NCI-H82 (cell line): ENCODE measurements at regions not wholly inside any gene's neighbourhood (a gene's known extent, or its start where the extent isn't known, plus 50 kb on each side); places are given as distances from the start of the nearest gene placed in this dataset.
"Not testable (repeated sequence)": the region's sequence is repeated elsewhere in the genome, so short reads cannot be mapped to it uniquely, and the experiment has no call there.

ENCODE experiments used
- DNase-seq: peaks from one replicate; lab custom pipeline; 2025; lab: John Stamatoyannopoulos, UW

DNA sequence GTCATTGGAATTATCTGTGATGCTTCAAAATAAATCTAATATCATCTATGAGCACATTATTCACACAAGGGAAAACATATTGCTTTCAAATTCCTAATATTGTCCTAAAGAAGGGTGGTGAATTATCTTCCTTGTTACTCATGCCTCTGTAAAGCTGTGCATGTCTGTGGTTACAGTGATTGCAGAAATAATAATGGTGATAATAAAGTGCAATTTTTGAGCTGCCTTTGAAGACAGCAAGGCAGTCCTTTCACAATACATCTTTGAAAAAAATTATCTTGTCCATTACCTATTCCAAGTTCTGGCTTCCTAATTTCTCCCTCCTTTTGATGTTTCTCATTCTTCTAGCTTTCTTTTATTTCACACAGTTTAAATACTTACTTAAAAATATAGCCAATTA lies 442.1 kb upstream of the EYS start:
- DNase-seq = no peak

DNA sequence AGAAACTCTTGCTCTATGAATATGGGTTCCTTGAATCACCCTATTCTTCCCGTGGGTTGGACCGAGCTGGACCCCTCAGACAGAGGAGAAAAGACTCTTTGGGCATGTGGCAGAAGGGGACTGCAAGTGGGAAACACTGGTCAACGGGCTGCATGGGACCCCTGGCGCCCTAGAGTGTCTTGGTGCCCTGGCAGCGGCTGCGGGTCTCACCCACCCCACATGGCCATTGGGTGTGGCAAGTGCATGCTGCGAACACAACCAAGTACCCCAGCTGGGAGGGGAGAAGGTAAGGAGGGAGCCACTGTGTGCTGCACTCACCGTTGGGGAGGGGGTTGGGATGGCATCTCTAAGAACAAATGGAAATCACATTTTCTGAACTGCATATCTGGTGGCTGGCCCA lies 438.8 kb upstream of the EYS start:
- DNase-seq = no peak

DNA sequence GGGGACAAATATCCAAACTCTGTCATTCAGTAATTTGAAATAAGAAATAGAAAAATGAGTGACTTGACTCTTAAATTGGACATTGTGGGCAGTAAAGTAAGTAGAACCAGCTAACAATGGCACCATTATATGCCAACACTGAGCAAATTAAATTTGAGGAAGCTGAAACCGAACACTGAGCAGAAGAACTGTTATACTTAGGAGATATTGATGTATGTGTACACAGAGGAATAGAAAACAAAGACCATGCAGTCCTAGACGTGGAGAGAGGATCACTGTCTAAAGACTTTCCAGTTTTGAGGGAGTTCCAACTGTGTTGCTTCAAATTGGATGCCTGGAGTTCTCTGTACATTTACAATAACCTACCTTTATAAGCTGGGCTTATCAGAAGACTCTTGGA lies 427.0 kb upstream of the EYS start:
- DNase-seq = no peak

DNA sequence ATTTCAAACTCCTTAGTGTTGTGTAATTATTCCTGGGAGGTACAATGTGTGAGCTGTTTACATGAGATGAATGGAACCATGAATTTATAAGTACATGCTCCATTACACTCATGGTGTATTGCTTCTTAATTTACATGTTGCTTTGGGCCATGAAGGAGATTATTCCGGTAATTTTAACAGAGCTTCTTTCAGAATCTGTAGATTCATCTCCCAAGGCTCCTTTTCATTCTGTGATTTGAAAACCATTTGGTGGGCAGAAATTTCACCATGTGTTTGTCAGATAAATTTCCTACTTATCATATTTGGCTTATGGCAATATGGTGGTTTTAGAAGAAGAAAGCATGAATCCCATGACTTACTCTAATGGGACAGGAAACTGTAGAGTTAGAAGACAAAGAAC lies 421.6 kb upstream of the EYS start:
- DNase-seq = no peak

DNA sequence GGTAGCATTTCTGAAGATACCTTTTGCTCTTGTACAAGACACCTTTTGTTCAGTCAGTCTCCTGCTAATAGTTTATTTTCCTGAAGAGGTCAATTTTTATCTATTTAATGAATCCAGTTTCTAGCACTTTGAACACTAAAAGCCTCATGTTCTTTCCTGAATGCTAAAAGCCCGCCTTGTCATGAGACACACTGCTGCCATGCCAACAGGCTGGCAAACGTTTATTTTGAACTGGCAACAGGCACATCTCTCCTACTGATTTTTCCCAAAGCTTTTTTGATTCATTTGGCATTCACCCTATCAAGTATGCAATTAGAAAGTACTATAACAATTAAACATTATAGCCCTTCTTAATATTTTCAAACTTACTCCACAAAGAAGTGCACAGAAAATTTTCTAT lies 421.2 kb upstream of the EYS start:
- no peak for DNase-seq

DNA sequence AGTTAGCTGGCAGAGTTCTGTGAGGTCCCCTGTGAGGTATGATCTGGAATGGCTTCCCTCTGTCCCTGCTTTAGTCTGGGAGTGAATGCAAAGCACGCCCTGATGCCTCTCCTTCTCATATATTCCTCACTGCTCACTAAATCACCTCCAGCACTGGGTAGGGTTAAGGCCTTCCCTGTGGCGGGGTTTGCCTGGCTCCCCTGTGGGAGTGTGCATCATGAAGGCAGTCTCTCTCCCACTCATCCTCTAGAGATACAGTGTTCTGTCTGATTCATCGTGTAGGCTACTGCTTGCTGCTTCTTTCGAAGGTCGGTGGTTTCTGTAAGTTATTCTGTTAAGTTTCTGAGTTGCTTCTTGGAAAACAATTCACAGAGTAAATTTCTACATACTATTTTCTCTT lies 420.0 kb upstream of the EYS start:
- DNase-seq = no peak

DNA sequence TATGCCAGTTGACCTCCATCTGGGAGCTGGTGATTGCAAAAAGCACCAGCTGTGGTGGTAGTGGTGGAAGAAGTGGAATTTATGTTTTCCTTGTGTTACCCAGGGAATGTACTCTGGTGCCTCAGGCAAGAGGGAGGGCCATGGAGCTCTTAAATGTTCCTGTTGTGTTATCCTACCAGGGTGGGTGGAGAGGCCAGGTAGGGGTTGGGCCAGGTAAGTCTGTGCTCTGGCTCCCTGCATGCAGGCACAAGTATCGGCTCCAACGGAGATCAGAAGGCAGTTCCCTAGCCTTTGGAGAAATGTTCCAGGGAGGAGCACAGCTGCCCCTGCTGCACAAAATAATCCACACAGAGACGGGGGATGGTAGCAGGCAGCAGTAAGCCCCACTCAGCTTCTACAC lies 419.3 kb upstream of the EYS start:
- DNase-seq = peak; percentile 20

DNA sequence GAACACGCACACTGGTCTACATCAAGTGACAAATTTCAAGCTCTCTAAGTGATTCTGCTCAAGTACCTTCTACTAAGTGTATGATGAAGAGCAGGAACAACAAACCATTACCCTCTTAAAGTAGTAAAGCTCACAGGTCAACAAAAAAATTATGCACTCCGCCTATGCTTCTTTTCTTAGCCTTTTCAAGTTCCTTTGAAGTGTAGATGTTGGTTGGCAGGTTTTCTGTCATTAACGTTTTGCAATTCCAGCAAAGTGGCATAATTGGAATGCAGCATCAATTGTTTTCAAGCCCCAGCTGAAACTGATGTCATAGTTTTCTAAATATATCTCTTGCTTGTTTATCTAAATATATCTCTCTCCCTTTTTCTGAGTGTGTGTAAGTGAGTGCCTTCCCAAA lies 396.9 kb upstream of the EYS start:
- no peak for DNase-seq

DNA sequence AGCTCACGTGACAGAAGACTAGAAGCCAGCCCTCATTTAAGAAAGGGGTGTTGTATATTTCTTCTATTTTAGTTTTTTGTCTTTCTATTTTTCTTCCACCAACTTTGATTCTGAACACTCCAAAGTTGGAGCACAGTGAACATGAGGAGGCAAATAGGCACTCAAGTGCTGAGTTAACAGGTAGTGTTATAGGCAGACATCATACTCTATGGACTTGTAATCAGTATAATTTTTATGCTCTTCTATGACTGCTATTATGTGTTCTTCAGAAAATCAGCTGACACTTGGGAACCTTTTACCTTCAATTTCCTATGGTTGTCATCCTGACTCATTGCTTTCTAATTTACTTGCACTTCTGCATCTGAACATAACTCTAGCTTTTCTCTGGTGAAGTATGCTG lies 396.3 kb upstream of the EYS start:
- DNase-seq = no peak

DNA sequence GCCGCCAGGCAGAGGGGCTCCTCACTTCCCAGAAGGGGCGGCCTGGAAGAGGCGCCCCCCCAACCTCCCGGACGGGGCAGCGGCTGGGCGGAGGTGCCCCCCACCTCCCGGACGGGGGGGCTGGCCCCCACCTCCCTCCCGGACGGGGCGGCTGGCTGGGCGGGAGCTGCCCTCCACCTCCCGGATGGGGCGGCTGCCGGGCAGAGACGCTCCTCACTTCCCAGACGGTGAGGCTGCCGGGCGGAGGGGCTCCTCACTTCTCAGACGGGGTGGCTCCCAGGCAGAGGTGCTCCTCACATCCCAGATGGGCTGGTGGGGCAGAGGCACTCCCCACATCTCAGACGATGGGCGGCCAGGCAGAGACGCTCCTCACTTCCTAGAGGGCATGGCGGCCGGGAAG lies 389.7 kb upstream of the EYS start:
- no peak for DNase-seq

DNA sequence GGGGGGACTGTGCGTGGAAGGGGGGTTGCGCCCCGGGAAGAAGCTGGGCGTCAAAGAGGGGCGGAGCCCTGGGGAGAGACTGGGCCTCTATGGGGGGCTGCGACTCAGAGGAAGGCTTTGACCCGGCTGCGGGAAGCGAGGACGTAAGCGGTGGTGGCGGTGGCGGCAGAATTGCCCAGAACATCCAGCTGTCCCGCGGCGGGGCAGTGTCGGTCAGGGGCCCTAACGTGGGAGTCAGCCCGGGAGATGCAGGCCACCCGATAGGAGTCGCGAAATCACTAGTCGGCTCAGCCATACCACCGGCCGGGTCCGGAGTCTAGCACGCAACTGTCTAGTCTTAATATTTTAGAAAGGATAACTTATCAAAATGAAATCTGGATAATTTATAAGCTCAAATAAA lies 387.6 kb upstream of the EYS start:
- DNase-seq = no peak

DNA sequence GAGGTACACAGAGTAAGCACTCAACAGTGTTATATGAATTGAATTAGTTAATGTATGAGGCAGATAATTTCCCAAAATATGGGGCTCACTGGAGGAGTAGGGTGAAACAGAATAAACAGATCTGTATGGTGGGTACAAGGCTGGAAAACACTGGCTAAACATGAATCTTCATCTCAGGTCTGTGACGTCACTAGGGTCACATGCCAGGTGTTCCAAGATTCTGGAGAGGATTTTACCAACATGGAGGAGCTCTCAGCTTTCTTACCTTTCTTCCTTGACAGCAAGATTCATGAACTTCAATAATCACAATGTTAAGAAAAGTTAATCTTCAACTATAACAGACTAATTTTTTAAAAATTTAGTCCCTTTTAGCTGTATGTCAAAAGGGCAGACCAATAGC lies 385.3 kb upstream of the EYS start:
- not testable (repeated sequence) for DNase-seq

DNA sequence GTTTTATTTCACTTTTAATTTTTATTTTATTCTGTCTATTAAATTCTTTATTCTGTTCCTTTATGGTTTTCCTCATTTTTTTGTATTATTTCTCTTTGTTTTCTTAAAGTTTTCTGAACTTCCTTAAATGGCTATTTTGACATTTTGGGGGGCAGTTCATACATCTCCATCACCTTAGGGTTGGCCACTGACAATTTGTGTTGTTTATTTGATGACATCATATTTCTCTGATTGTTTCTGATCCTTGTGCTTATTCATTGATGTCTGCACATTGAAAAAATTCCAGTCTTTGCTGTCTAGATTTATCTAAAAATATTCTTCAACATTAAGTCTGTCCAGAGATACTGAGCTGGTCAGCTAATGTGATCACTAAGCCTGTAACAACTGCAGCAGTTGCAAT lies 379.5 kb upstream of the EYS start:
- no peak for DNase-seq

DNA sequence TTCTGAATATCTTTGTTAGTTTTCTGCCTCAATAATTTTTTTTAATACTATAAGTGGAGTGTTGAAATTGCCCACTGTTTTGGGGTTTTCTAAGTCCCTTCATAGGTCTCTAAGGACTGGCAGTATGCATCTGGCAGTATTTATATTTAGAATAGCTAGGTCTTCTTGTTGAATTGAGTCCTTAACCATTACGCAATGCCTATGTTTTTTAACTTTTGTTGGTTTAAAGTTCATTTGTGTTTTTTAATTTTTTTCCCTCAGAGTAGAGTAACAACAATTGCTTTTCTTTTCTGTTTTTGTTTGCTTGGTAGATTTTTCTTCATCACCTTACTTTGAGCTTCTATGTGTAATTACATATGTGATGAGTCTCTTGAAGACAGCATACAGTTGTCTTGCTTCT lies 375.9 kb upstream of the EYS start:
- DNase-seq = no peak

DNA sequence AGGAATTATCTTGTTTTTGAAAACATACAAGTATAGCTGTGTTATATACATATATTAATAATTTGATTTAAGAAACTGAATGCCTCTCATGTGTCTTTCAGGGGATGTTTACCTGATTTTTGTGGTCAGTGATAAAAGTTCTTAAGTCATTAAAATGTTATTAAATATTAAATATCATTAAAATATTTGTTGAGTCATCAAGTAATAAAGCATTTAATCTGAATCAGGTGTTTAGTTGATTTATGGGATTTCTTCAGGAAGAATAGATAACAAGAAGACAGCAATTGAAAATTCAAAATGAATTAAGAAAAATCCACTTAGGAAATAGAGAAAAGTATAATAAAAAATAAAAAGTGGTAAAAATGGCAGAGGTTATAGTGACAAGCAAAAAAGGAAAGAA lies 361.9 kb upstream of the EYS start:
- no peak for DNase-seq

DNA sequence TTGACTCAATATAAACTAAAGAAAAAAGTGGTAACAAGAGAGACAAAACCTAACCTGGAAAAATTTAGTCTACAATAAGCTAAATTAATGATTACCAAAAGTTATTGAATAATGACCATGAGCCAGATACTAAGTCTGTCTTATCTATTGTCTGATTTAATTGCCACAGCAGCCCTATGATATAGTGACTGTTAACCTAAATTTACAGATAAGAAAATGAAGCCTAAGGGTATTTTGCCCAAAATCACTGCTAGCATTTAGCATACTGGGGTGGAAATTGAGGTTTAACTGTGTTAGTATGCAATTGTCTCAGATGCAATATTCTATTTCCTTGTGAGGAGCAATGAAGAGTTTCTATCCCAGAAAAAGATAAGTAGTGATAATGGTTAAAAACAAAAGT lies 361.0 kb upstream of the EYS start:
- DNase-seq = no peak

DNA sequence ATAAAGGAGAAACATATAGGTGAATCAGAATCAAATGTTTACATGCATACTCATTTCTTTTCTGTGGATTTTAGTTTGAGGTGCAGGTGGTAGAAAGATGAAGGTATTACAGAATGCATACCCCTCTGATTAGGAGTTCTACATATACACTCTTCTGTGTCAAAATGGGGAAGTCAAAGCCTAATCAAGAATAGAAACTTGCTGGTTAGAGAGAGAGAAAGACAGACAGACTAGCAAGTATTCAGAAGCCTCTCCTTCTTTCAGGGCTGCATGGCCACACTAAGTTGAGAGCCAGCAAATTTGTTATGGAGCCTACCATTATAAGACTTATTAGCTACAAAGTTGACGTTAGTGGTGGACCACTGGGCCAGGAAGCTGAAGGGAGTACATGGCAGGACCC lies 358.3 kb upstream of the EYS start:
- no peak for DNase-seq

DNA sequence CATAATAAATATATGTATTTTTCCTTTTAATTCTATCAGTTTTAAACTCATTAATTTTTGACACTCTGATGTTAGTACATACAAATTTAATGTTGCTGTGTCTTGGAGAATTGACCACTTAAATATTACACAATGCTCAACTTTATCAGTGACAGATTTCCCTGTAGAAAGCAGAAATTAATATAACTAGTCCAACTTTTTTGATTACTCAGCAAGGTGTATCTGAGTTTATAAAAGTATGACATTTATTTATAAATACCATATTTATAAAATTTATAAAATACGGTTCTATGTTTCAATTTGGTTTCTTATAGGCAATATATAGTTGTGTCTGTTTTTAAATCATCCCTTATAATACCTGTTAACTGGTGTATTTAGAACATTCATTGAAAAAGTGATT lies 350.0 kb upstream of the EYS start:
- DNase-seq = no peak

DNA sequence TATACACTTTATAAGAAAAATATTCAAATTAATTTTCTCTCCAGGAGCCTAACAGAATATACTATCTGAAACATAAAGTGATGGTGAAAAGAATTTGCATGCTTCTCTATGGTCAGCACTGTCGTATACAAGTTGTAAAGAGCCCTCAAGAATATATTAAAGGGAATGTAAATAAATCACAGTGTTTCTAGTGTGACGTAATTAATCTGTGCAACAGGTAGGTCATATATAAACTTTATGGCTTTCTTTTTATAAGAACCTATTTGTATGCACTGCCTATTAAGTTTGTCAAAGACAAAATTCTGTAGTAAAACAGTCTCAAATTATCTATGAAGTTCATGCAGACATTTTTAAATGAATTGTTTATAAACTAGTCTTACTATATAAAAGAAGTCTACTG lies 347.9 kb upstream of the EYS start:
- no peak for DNase-seq

DNA sequence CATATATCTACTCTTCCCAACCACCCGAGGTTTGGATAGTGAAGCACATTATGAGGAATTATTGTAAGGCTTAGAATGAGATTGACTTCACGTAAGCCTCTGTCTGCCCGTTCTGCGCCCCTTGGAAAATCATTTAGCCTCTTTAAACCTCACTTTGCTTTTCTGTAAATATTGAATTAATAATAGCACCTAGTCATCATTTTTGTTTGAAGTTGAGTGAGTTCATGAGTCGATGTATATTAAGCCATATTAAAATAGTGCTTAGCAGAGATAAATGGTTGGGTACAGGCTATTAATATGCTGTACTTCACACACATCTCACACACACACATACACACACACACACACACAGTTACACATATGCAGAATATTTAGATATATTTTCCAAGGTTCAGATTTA lies 344.8 kb upstream of the EYS start:
- no peak for DNase-seq

DNA sequence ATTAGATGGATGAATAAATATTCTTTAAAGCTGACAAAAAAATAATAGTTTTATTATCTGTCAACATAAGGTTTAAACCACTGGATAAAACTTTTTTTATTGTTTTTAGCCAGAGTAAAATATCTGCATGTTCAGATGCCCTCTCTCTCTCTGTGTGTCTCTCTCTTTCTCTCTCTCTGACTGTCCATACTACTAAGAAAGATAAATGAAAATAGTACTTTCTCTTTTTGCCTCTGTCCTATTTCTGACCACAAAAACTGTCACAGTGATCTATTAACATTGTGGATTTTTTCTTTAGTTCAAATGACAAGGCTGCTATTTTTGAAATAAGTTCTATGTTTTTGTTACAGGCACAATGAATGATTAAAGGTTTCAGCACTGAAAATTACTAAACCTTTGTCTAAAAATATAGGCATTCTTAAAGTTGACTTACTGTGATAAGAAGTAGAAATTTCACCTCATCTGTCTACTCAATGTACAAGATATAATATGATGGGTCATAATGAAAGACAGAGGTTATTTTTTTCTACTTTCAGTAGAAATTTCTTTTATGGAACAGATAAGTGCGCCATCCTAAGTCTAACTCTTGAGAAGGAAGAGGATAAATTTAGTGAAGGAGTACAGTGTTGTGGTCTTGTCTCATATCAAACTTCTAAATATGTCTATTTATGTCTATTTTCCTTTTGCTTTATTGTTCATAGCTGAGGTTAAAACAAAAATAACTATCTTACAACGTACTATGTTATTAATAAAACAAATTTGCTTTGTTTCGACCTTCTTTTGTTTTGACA lies 341.9 kb upstream of the EYS start:
- DNase-seq = no peak

DNA sequence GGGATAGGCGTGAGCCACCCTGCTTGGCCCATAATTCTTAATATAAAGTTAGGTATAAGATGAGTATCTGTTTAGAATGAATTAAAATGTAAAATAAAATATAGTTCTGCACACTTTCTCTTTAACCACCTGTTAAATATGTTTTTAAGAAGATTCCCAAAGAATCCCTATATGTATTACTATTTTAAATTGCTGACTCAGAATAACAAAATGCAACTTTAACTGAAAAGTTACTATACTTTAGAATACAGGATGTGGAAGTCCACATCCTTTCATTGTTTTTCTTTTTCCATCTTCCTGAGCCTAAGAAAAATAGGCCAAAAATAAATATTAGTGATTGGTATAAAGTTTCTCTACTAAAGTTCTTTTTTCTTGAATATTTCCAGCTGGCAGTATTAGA lies 325.6 kb upstream of the EYS start:
- DNase-seq = no peak

DNA sequence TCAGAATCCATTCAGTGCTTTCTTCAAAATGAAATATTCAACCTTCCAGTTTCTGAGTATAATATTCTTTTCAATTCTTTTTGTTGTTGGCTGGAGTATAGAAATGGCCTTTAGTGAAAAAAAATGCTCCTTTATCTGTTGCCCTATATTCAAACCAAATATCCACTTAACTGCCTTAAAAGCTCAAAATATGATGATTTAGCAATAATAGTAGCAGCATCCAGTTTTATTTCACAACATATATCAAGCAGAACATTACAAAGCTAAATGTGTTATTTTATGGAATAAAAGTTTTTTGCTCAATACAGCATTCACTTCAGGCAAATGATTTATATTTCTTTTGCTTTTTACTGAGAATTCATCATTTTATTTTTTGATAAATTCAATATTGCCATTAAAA lies 322.4 kb upstream of the EYS start:
- no peak for DNase-seq

DNA sequence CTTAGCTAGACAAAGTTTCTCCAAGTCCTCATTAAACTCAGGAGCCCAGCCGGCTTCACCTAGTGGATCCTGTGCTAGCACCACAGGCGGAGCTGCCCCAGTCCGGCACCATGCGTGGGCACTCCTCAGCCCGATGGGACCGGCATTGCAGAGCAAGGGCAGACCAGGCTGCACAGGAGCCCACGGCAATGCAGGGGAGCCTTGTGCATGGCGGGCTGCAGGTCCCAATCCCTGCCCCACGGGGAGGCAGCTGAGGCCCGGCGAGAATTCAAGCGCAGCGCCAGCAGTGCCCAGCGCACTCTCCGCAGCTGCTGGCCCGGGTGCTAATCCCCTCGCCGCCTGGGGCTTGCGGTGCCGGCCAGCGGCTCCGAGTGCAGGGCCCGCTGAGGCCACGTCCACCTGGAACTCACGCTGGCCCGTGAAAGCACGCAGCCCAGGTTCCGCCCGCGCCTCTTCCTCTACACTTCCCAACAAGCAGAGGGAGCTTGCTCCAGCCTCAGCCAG lies 292.3 kb upstream of the EYS start:
- DNase-seq = no peak

DNA sequence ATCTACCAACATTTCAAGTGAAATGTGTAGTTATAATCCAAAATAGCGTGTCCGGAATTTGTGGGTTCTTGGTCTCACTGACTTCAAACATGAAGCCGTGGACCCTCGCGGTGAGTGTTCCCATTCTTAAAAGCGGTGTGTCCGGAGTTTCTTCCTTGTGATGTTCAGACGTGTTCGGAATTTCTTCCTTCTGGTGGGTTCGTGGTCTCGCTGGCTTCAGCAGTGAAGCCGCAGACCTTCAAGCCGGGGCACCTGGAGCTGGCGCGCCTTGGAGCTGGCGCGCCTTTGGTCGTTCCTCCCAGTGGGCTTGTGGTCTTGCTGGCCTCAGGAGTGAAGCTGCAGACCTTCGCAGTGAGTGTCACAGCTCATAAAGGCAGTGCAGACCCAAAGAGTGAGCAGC lies 291.5 kb upstream of the EYS start:
- no peak for DNase-seq
